GM12878 (cell line): ENCODE measurements at regions not wholly inside any gene's neighbourhood (a gene's known extent, or its start where the extent isn't known, plus 50 kb on each side); places are given as distances from the start of the nearest gene placed in this dataset.

ENCODE experiments used
- ATAC-seq: fragments of 200-7000 bp; cut with Tn5 transposase; 3 replicates; pipeline ENCODE4 v1.9.1; 2020; ENCODE audit warnings: mild to moderate bottlenecking, moderate library complexity
- BruUV-seq: library from RNA; stranded (reverse); fragments of 400-500 nt; replicated peaks from 2 replicates; lab custom pipeline; 2021; lab: Mats Ljungman, UMichigan
- CTCF ChIA-PET: fragments of 300-600 bp; sonication (Branson Sonifier 250); formaldehyde crosslinking; extraction: SDS; loops from one replicate; lab custom pipeline; 2021; ENCODE audit warnings: inconsistent platforms; lab: Yijun Ruan, JAX
- POLR2A ChIA-PET: fragments of 350-600 bp; formaldehyde crosslinking; extraction: SDS; loops from one replicate; lab custom pipeline; 2021; ENCODE audit warnings: inconsistent platforms; lab: Charles Lee
- RAD21 ChIA-PET: fragments of 300-600 bp; sonication (Branson Sonifier 250); formaldehyde crosslinking; loops from one replicate; lab custom pipeline; 2023; ENCODE audit warnings: antibody characterized with exemption; ENCODE audit not compliant: unreplicated experiment; lab: Charles Lee
- SMC1A ChIA-PET: fragments of 300-600 bp; sonication (Branson Sonifier 250); formaldehyde crosslinking; loops from one replicate; lab custom pipeline; 2023; ENCODE audit not compliant: unreplicated experiment, uncharacterized antibody; lab: Charles Lee
- DNase-seq: peaks from one replicate; pipeline ENCODE4 v3.0.0-alpha.2; 2011; ENCODE audit warnings: low read depth, low spot score
- FAIRE-seq: peaks from 3 replicates; lab custom pipeline; 2011; peaks lifted over from hg19 to GRCh38; lab: Jason Lieb, UNC
- H2AFZ ChIP-seq: 2 replicates; pipeline ENCODE4 v1.6.0; 2011; ENCODE audit warnings: low read depth, low read length, control low read depth; ENCODE audit not compliant: control insufficient read depth
- H3K27ac ChIP-seq: 2 replicates; pipeline ENCODE4 v1.5.1; 2011; ENCODE audit warnings: control low read depth; ENCODE audit not compliant: control insufficient read depth, insufficient read depth
- H3K27me3 ChIP-seq, 2 experiments: replicated peaks in 1 of 2; 2 replicates each; pipeline versions ENCODE4 v1.6.0 to v1.6.1; 2011; ENCODE audit warnings: low read length in 1 of 2; ENCODE audit not compliant: control insufficient read depth in 2 of 2, insufficient read depth in 2 of 2
- H3K36me3 ChIP-seq, 2 experiments: 2 replicates each; pipeline ENCODE4 v1.5.1; 2011; ENCODE audit warnings: low read length in 1 of 2; ENCODE audit not compliant: control insufficient read depth in 2 of 2, insufficient read depth in 2 of 2
- H3K4me1 ChIP-seq: 2 replicates; pipeline ENCODE4 v1.6.1; 2011; ENCODE audit warnings: mild to moderate bottlenecking, low read length, moderate library complexity, mixed read lengths; ENCODE audit not compliant: control insufficient read depth, insufficient read depth
- H3K4me2 ChIP-seq: 2 replicates; pipeline ENCODE4 v1.6.0; 2011; ENCODE audit warnings: control low read depth; ENCODE audit not compliant: control insufficient read depth, insufficient read depth
- H3K4me3 ChIP-seq: fragments of 200-600 bp; sonication (generic); 2 replicates; pipeline ENCODE4 v1.5.1; 2016
- H3K79me2 ChIP-seq: 2 replicates; pipeline ENCODE4 v1.6.0; 2011; ENCODE audit warnings: low read length; ENCODE audit not compliant: control insufficient read depth, insufficient read depth
- H3K9ac ChIP-seq: 2 replicates; pipeline ENCODE4 v1.8.0; 2011; ENCODE audit warnings: low read length, control low read depth, mixed read lengths; ENCODE audit not compliant: control insufficient read depth, insufficient read depth
- H3K9me3 ChIP-seq: replicated peaks from 3 replicates; pipeline ENCODE4 v1.5.1; 2011; ENCODE audit warnings: mild to moderate bottlenecking, low read length; ENCODE audit not compliant: control insufficient read depth, insufficient read depth
- H4K20me1 ChIP-seq: 2 replicates; pipeline ENCODE4 v1.6.0; 2011; ENCODE audit not compliant: control insufficient read depth, insufficient read depth
- ASH2L ChIP-seq: fragments of 300-600, 200-600 bp; sonication (generic); IDR thresholded peaks from 2 replicates; pipeline ENCODE4 v1.6.1; 2017; ENCODE audit warnings: low read depth, mild to moderate bottlenecking, borderline replicate concordance
- BCL11A ChIP-seq: IDR thresholded peaks from 2 replicates; pipeline ENCODE4 v1.6.1; 2011; ENCODE audit warnings: low read depth, low read length
- CBFB ChIP-seq: IDR thresholded peaks from 2 replicates; pipeline ENCODE4 v1.6.1; 2016; ENCODE audit warnings: antibody characterized with exemption, low read depth
- CBX5 ChIP-seq: sonication (generic); IDR thresholded peaks from 2 replicates; pipeline ENCODE4 v1.6.1; 2016; ENCODE audit warnings: low read depth, moderate library complexity, mild to moderate bottlenecking, inconsistent platforms
- CHD2 ChIP-seq: IDR thresholded peaks from 2 replicates; pipeline ENCODE4 v1.6.1; 2011; ENCODE audit warnings: low read depth, low read length, improper control_type of control experiment, borderline replicate concordance
- CREB1 ChIP-seq: IDR thresholded peaks from 2 replicates; pipeline ENCODE4 v1.6.1; 2012; ENCODE audit warnings: low read depth, mild to moderate bottlenecking, inconsistent platforms
- CTCF ChIP-seq, 3 experiments: IDR thresholded peaks in 2 of 3; conservative IDR thresholded peaks in 1 of 3; 2 replicates each; pipeline ENCODE4 v1.5.1; 2011; ENCODE audit warnings: low read depth in 3 of 3, low read length in 3 of 3, mild to moderate bottlenecking in 3 of 3, control low read depth in 2 of 3, moderate library complexity in 2 of 3, inconsistent platforms in 1 of 3, mixed read lengths in 1 of 3; ENCODE audit not compliant: control insufficient read depth in 2 of 3, insufficient read depth in 1 of 3; ENCODE audit errors: extremely low read depth in 1 of 3
- EP300 ChIP-seq, 2 experiments: fragments of 150-350 bp in 1 of 2; IDR thresholded peaks; 2 replicates each; pipeline ENCODE4 v1.6.1; 2011 to 2012; ENCODE audit warnings: low read depth in 2 of 2, low read length in 2 of 2, borderline replicate concordance in 1 of 2, improper control_type of control experiment in 1 of 2, inconsistent platforms in 1 of 2; ENCODE audit not compliant: control insufficient read depth in 1 of 2
- ETV6 ChIP-seq, 2 experiments: fragments of 450-650 bp in 1 of 2; IDR thresholded peaks in 1 of 2; conservative IDR thresholded peaks in 1 of 2; 2 replicates each; pipeline ENCODE4 v1.6.1; 2014; ENCODE audit warnings: antibody characterized with exemption in 1 of 2, borderline replicate concordance in 1 of 2, low read depth in 1 of 2, mild to moderate bottlenecking in 1 of 2, moderate library complexity in 1 of 2
- FOXK2 ChIP-seq: fragments of 450-650 bp; IDR thresholded peaks from 2 replicates; pipeline ENCODE4 v1.6.1; 2017; ENCODE audit warnings: mild to moderate bottlenecking, moderate library complexity
- GABPA ChIP-seq: IDR thresholded peaks from 2 replicates; pipeline ENCODE4 v1.6.1; 2014; ENCODE audit warnings: antibody characterized with exemption, low read depth, mild to moderate bottlenecking, inconsistent platforms
- IRF3 ChIP-seq: fragments of 450-650 bp; IDR thresholded peaks from 2 replicates; pipeline ENCODE4 v1.6.1; 2014; ENCODE audit warnings: mild to moderate bottlenecking
- KDM1A ChIP-seq: fragments of 200-600 bp; sonication (generic); IDR thresholded peaks from 2 replicates; pipeline ENCODE4 v1.6.1; 2016; ENCODE audit warnings: borderline replicate concordance
- NBN ChIP-seq: fragments of 450-650 bp; IDR thresholded peaks from 2 replicates; pipeline ENCODE4 v1.6.1; 2016
- POU2F2 ChIP-seq: IDR thresholded peaks from 3 replicates; pipeline ENCODE4 v1.6.1; 2011; ENCODE audit warnings: low read depth, mild to moderate bottlenecking, low read length, borderline replicate concordance
- ZNF24 ChIP-seq: fragments of 450-650 bp; IDR thresholded peaks from 2 replicates; pipeline ENCODE4 v1.6.1; 2017; ENCODE audit warnings: antibody characterized with exemption, mild to moderate bottlenecking
- WGBS: methylation state at CpG from one replicate; pipeline ENCODE4 v1.1.6; 2016; ENCODE audit warnings: low lambda C conversion rate; ENCODE audit not compliant: insufficient replicate concordance, insufficient coverage; ENCODE audit errors: missing lambda C conversion rate; 5-methylcytosine and 5-hydroxymethylcytosine counted together
- in situ Hi-C: fragments of 300-500 bp; cut with MboI; formaldehyde crosslinking; loops from 9 replicates; pipeline ENCODE4 v1.14.3; 2018; ENCODE audit warnings: mixed read lengths
- intact Hi-C: fragments of 100-400 bp; cut with micrococcal nuclease; formaldehyde crosslinking; loops from one replicate; pipeline ENCODE4 v1.14.2; 2022; ENCODE audit not compliant: unreplicated experiment

DNA sequence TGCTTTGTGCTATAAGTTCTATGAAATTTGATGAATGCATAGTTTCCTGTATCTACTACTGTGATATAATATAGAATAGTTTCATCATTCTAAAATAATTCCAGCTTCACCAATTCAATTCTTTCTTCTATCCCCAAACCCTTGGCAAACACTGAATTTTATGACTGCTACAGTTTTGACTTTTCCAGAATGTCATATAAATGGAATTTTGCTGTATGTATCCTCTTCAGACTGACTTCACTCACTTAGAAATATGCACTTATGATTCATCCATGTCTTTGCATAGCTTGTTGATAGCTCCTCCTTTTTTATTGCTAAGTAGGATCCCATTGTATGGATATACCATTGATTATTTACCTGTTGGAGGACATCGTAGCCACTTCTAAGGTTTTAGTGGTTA lies 89.1 kb upstream of the HS3ST3A1 start (continued):
- TF ChIP-seq ETV6 (conservative IDR thresholded peaks at IDR 0.05 in 1 of 2, IDR thresholded peaks at IDR 0.05 in 1 of 2; ENCODE audit: borderline replicate concordance in 1 of 2, low read depth in 1 of 2): no peak
- TF ChIP-seq, all 136 proteins: peak for 0

DNA sequence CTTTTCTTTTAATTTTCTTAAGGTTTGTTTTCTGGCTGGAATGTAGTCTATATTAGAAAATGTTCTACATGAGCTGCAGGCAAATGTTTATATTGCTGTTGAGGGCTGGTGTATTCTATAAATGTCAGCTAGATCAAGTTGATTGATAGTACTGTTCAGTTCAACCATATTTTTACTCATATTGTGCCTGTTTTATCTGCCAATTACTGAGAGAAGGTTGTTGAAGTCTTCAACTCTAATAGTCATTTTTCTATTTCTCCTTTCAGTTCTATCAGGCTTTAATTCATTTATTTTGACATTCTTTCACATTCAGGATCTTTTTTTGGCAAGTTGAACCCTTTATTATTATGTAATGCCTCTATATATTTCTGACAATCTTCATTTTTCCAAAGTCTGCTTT lies 93.2 kb upstream of the HS3ST3A1 start:
- no peaks in the 10 kb centered on the region for H3K27me3 ChIP-seq

DNA sequence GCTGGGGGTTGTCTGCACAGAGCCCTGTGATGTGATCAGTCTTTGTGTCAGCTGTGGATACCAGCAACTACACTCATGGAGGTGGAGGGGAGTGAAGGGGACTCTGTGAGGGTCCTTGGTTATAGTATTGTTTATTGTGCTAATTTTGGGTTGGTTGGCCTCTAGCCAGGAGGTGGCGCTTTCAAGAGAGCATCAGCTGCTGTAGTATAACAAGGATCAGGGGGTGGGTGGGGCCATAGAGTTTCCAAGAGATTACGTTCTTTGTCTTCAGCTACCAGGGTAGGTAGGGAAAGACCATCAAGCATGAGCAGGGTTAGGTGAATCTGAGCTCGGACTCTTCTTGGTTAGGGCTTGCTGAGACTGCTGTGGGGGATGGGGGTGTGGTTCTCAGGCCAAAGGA lies 97.1 kb upstream of the HS3ST3A1 start:
- Histone ChIP-seq H2AFZ (no peak overlapping the region), H3K4me2 (no peak overlapping the region), H3K9me3 (no peaks in the 10 kb centered on the region), H4K20me1 (no peaks in the 10 kb centered on the region), H3K79me2 (no peaks in the 10 kb centered on the region), H3K9ac (no peak overlapping the region), H3K27ac (no peak overlapping the region), H3K36me3 (no peaks in the 10 kb centered on the region), H3K27me3 (no peaks in the 10 kb centered on the region), H3K4me1 (no peaks in the 10 kb centered on the region)
- intact Hi-C loops: no loop called here
- BruUV-seq: no TSS peak
- SMC1A ChIA-PET: no interaction called here
- CTCF ChIA-PET: no interaction called here
- no peak for FAIRE-seq
- POLR2A ChIA-PET: no interaction called here
- no peak for DNase-seq
- ATAC-seq: no peak
- no peak for TF ChIP-seq CREB1
- no peak for TF ChIP-seq CHD2
- TF ChIP-seq ZNF24: no peak
- TF ChIP-seq KDM1A: no peak
- no peak for TF ChIP-seq CTCF (IDR thresholded peaks at IDR 0.05 in 2 of 3, conservative IDR thresholded peaks at IDR 0.05 in 1 of 3; ENCODE audit: control insufficient read depth in 2 of 3, extremely low read depth in 1 of 3, insufficient read depth in 1 of 3, low read depth in 3 of 3, low read length in 3 of 3)
- TF ChIP-seq EP300 (IDR thresholded peaks at IDR 0.05; ENCODE audit: borderline replicate concordance in 1 of 2, control insufficient read depth in 1 of 2, low read depth in 2 of 2, low read length in 2 of 2): no peak
- no peak for TF ChIP-seq FOXK2
- no peak for TF ChIP-seq NBN
- TF ChIP-seq ASH2L: no peak
- TF ChIP-seq CBX5: no peak
- no peak for TF ChIP-seq BCL11A
- no peak for TF ChIP-seq IRF3
- TF ChIP-seq CBFB: no peak
- no peak for TF ChIP-seq POU2F2
- TF ChIP-seq, all 136 proteins: peak for 0
- 9% methylated on average over 3 of the region's 3 CpGs for WGBS
- H3K4me3 ChIP-seq: no peak overlapping the region
- RAD21 ChIA-PET: no interaction called here
- in situ Hi-C loops: no loop called here

More for the DNA sequence above, 93.2 kb upstream of the HS3ST3A1 start:
- Histone ChIP-seq H3K9me3 (no peaks in the 10 kb centered on the region), H4K20me1 (no peaks in the 10 kb centered on the region), H3K4me2 (no peak overlapping the region), H3K36me3 (no peaks in the 10 kb centered on the region), H3K27ac (no peak overlapping the region), H3K79me2 (no peaks in the 10 kb centered on the region), H2AFZ (no peak overlapping the region), H3K9ac (no peak overlapping the region), H3K4me1 (no peaks in the 10 kb centered on the region), H3K4me3 (no peak overlapping the region)
- intact Hi-C loops: no loop called here
- FAIRE-seq: no peak
- BruUV-seq: no TSS peak
- ChIA-PET CTCF (no interaction called here), POLR2A (no interaction called here), SMC1A (interaction anchor here (0.6 to 1.5 kb wide), 2 partner anchors 10 to 160 kb away, joined by 3 to 5 read pairs; no protein-coding TSS in a partner anchor), RAD21 (no interaction called here)
- DNase-seq: no peak
- no peak for TF ChIP-seq GABPA
- no peak for ATAC-seq
- in situ Hi-C loops: loop anchor here (5.0 kb wide), 1 partner anchor 53 kb away; no protein-coding TSS in a partner anchor
